Endothelial cell of umbilical vein (primary cell): ENCODE measurements at regions not wholly inside any gene's neighbourhood (a gene's known extent, or its start where the extent isn't known, plus 50 kb on each side); places are given as distances from the start of the nearest gene placed in this dataset.

Experiments used
- BruUV-seq: library from RNA; stranded (reverse); fragments of 400-500 nt; replicated peaks from 2 replicates; lab custom pipeline; 2021; lab: Mats Ljungman, UMichigan
- CTCF ChIA-PET: fragments of 300-600, 350-600 bp; sonication (Branson Sonifier 250); formaldehyde crosslinking; loops from one replicate; lab custom pipeline; 2021; ENCODE audit warnings: antibody characterized with exemption, inconsistent platforms; lab: Charles Lee
- POLR2A ChIA-PET: fragments of 300-600, 350-600 bp; sonication (Branson Sonifier 250); formaldehyde crosslinking; loops from one replicate; lab custom pipeline; 2021; ENCODE audit warnings: antibody characterized with exemption, inconsistent platforms; lab: Charles Lee
- DNase-seq: peaks from one replicate; pipeline ENCODE4 v3.0.0-alpha.2; 2011; ENCODE audit warnings: low read depth, low spot score
- FAIRE-seq: peaks from 2 replicates; lab custom pipeline; 2011; peaks lifted over from hg19 to GRCh38; lab: Jason Lieb, UNC
- H2AFZ ChIP-seq: 2 replicates; pipeline ENCODE4 v1.6.0; 2012; ENCODE audit warnings: low read depth, low read length, control low read depth, inconsistent platforms
- H3K27ac ChIP-seq: 2 replicates; pipeline ENCODE4 v1.5.1; 2011; ENCODE audit warnings: low read depth, mild to moderate bottlenecking, control low read depth, low read length, moderate library complexity; ENCODE audit not compliant: insufficient read depth
- H3K27me3 ChIP-seq, 2 experiments: 2 replicates each; pipeline versions ENCODE4 v1.6.0 to v1.6.1; 2011; ENCODE audit warnings: low read length in 2 of 2, mixed read lengths in 1 of 2; ENCODE audit not compliant: control insufficient read depth in 2 of 2, insufficient read depth in 2 of 2
- H3K36me3 ChIP-seq, 2 experiments: 2 replicates in 1 of 2; 3 replicates in 1 of 2; pipeline ENCODE4 v1.5.1; 2011; ENCODE audit warnings: low read length in 2 of 2, mild to moderate bottlenecking in 1 of 2, moderate library complexity in 1 of 2; ENCODE audit not compliant: control insufficient read depth in 2 of 2, insufficient read depth in 2 of 2; ENCODE audit errors: extremely low read depth in 1 of 2
- H3K4me1 ChIP-seq: 3 replicates; pipeline ENCODE4 v1.5.1; 2011; ENCODE audit warnings: mild to moderate bottlenecking, low read length; ENCODE audit not compliant: control insufficient read depth, insufficient read depth; ENCODE audit errors: extremely low read depth
- H3K4me2 ChIP-seq: 2 replicates; pipeline ENCODE4 v1.6.1; 2011; ENCODE audit warnings: low read length, control low read depth, mixed read lengths; ENCODE audit not compliant: insufficient read depth
- H3K4me3 ChIP-seq, 3 experiments: fragments of 200-600 bp in 1 of 3; sonication (generic), shearing (Covaris generic) in 1 of 3; replicated peaks in 1 of 3; 2 replicates each; pipeline ENCODE4 v1.5.1; 2011 to 2016; ENCODE audit warnings: control low read depth in 3 of 3, low read length in 3 of 3, mild to moderate bottlenecking in 2 of 3, inconsistent platforms in 1 of 3, low read depth in 1 of 3, moderate library complexity in 1 of 3; ENCODE audit not compliant: insufficient read depth in 1 of 3
- H3K79me2 ChIP-seq: 2 replicates; pipeline ENCODE4 v1.6.0; 2012; ENCODE audit warnings: low read length, inconsistent platforms; ENCODE audit not compliant: control insufficient read depth, insufficient read depth
- H3K9ac ChIP-seq: replicated peaks from 2 replicates; pipeline ENCODE3; 2011; ENCODE audit warnings: low read length, control low read depth; ENCODE audit not compliant: insufficient read depth; ENCODE audit errors: extremely low read depth
- H3K9me1 ChIP-seq: replicated peaks from 3 replicates; pipeline ENCODE4 v1.6.0; 2011; ENCODE audit warnings: mild to moderate bottlenecking, low read length; ENCODE audit not compliant: control insufficient read depth, insufficient read depth; ENCODE audit errors: extremely low read depth
- H3K9me3 ChIP-seq: replicated peaks from 2 replicates; pipeline ENCODE4 v1.5.1; 2012; ENCODE audit warnings: low read length, inconsistent platforms; ENCODE audit not compliant: control insufficient read depth, insufficient read depth
- H4K20me1 ChIP-seq: replicated peaks from 2 replicates; pipeline ENCODE3; 2011; ENCODE audit warnings: mild to moderate bottlenecking, low read length; ENCODE audit not compliant: control insufficient read depth, insufficient read depth; ENCODE audit errors: extremely low read depth
- EZH2 ChIP-seq: IDR thresholded peaks from 2 replicates; pipeline ENCODE4 v1.6.1; 2012; ENCODE audit warnings: borderline replicate concordance, low read depth, mild to moderate bottlenecking, moderate library complexity, low read length, inconsistent platforms; ENCODE audit not compliant: severe bottlenecking
- FOS ChIP-seq: IDR thresholded peaks from 2 replicates; pipeline ENCODE4 v1.6.1; 2011; ENCODE audit warnings: mild to moderate bottlenecking, low read length, moderate library complexity, borderline replicate concordance; ENCODE audit not compliant: insufficient read depth
- GATA2 ChIP-seq: IDR thresholded peaks from 2 replicates; pipeline ENCODE4 v1.7.0; 2011; ENCODE audit warnings: low read depth, mild to moderate bottlenecking, moderate library complexity, mixed read lengths, low read length; ENCODE audit not compliant: insufficient read length, insufficient read depth
- JUN ChIP-seq: IDR thresholded peaks from 2 replicates; pipeline ENCODE4 v1.6.1; 2011; ENCODE audit warnings: borderline replicate concordance, low read depth; ENCODE audit not compliant: insufficient read length, insufficient read depth
- MYC ChIP-seq: IDR thresholded peaks from one replicate; pipeline ENCODE4 v1.6.1; 2011; ENCODE audit warnings: mild to moderate bottlenecking, low read depth, low read length
- POLR2A ChIP-seq: IDR thresholded peaks from 2 replicates; pipeline ENCODE4 v1.6.1; 2012; ENCODE audit warnings: low read depth, mild to moderate bottlenecking, control low read depth, low read length
- POLR2AphosphoS5 ChIP-seq: IDR thresholded peaks from 2 replicates; pipeline ENCODE4 v1.6.1; 2012; ENCODE audit warnings: low read depth, mild to moderate bottlenecking, control low read depth, low read length, moderate library complexity; ENCODE audit not compliant: insufficient read depth
- dilution Hi-C: fragments of 300-500 bp; cut with MboI; formaldehyde crosslinking; loops from one replicate; pipeline ENCODE4 v1.15.0; 2019; ENCODE audit warnings: low sequenced_read_pairs; ENCODE audit not compliant: extremely low pct_ligation_motif_present
- intact Hi-C: fragments of 100-400 bp; cut with micrococcal nuclease; formaldehyde crosslinking; loops from one replicate; pipeline ENCODE4 v1.10.0; 2022
- TF ChIP-seq, protein P1 (sequence below), 2 donors: IDR thresholded peaks; 1 replicate in 1 of 2; 2 replicates in 1 of 2; pipeline ENCODE4 v1.5.1; 2011; ENCODE audit warnings: low read length in 2 of 2, mild to moderate bottlenecking in 2 of 2, moderate library complexity in 2 of 2, control low read depth in 1 of 2, inconsistent platforms in 1 of 2, low read depth in 1 of 2; ENCODE audit not compliant: insufficient read depth in 1 of 2; ENCODE audit errors: extremely low read depth in 1 of 2
- TF ChIP-seq, protein P2 (sequence below): IDR thresholded peaks from 2 replicates; pipeline ENCODE4 v1.6.1; 2011; ENCODE audit not compliant: insufficient read depth, insufficient read length

DNA sequence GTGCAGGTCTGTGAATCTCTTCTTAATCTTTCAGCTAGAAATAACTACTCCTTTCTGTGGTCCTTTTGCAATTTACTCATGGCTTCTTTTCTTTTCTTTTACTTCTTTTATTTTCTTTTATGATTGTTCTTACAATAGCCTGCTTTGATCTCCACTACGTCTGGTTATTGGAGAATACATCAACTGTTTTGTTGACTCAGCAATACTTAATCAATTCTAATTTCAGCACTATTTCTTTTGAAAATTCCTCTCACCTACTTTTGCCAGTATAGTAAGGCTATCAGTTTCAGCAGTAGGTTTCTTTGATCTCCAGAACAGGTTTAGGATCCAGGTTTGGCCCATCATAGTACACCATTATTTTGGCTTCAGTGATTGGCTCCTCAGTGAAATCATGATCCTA lies 111.8 kb upstream of the DPP10 start:
- Histone ChIP-seq H3K9ac (no peak overlapping the region), H3K4me1 (no peaks in the 10 kb centered on the region), H3K9me1 (no peaks in the 10 kb centered on the region), H3K27ac (no peak overlapping the region), H2AFZ (no peak overlapping the region), H4K20me1 (no peaks in the 10 kb centered on the region), H3K27me3 (no peaks in the 10 kb centered on the region), H3K4me2 (no peak overlapping the region), H3K79me2 (no peaks in the 10 kb centered on the region), H3K36me3 (no peaks in the 10 kb centered on the region), H3K9me3 (peaks cover 2% of the 10 kb centered on the region), H3K4me3 (no peak overlapping the region)
- intact Hi-C loops: no loop called here
- DNase-seq (no peak), FAIRE-seq (no peak)
- ChIA-PET POLR2A (no interaction called here), CTCF (no interaction called here)
- dilution Hi-C loops: no loop called here
- TF ChIP-seq, protein P1, sequence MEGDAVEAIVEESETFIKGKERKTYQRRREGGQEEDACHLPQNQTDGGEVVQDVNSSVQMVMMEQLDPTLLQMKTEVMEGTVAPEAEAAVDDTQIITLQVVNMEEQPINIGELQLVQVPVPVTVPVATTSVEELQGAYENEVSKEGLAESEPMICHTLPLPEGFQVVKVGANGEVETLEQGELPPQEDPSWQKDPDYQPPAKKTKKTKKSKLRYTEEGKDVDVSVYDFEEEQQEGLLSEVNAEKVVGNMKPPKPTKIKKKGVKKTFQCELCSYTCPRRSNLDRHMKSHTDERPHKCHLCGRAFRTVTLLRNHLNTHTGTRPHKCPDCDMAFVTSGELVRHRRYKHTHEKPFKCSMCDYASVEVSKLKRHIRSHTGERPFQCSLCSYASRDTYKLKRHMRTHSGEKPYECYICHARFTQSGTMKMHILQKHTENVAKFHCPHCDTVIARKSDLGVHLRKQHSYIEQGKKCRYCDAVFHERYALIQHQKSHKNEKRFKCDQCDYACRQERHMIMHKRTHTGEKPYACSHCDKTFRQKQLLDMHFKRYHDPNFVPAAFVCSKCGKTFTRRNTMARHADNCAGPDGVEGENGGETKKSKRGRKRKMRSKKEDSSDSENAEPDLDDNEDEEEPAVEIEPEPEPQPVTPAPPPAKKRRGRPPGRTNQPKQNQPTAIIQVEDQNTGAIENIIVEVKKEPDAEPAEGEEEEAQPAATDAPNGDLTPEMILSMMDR (IDR thresholded peaks at IDR 0.05; ENCODE audit: extremely low read depth in 1 of 2, insufficient read depth in 1 of 2, low read depth in 1 of 2, low read length in 2 of 2): no peak
- TF ChIP-seq FOS (no peak), EZH2 (no peak), POLR2AphosphoS5 (no peak), POLR2A (no peak)
- TF ChIP-seq, protein P2, sequence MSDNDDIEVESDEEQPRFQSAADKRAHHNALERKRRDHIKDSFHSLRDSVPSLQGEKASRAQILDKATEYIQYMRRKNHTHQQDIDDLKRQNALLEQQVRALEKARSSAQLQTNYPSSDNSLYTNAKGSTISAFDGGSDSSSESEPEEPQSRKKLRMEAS: no peak
- BruUV-seq: no TSS peak

DNA sequence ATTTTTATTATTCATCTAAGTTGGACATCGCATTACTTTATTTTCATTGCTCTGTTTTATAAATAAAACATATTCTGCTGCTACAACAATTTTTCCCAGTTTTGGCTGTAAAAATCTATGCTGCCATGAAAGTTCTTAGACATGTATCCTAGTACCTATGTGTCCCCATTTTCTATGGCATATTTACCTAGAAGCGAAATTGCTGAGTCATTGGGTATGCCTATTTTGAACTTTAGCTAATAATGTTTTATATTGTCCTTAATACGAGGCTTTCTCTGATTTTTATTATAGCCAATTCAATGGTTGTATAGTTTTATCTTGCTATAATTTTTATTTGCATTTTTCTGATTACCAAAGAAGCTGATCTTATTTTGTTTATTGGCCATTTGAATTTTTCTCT lies 110.5 kb upstream of the DPP10 start:
- H3K9me1 ChIP-seq: no peaks in the 10 kb centered on the region
- no TSS peak for BruUV-seq
- CTCF ChIA-PET: no interaction called here
- no peak overlapping the region for H2AFZ ChIP-seq
- POLR2A ChIA-PET: no interaction called here
- H3K79me2 ChIP-seq: no peaks in the 10 kb centered on the region
- H3K27ac ChIP-seq: no peak overlapping the region
- dilution Hi-C loops (no loop called here), intact Hi-C loops (no loop called here)
- no peaks in the 10 kb centered on the region for H3K4me1 ChIP-seq
- no peak for TF ChIP-seq POLR2A
- no peak for TF ChIP-seq GATA2
- TF ChIP-seq, protein P1 (IDR thresholded peaks at IDR 0.05; ENCODE audit: extremely low read depth in 1 of 2, insufficient read depth in 1 of 2, low read depth in 1 of 2, low read length in 2 of 2): no peak
- no peak for TF ChIP-seq EZH2
- no peak for TF ChIP-seq JUN
- TF ChIP-seq, protein P2: no peak
- TF ChIP-seq FOS: no peak
- no peak for TF ChIP-seq MYC
- TF ChIP-seq POLR2AphosphoS5: no peak
- no peaks in the 10 kb centered on the region for H3K27me3 ChIP-seq
- DNase-seq (no peak), FAIRE-seq (no peak)
- no peak overlapping the region for H3K4me2 ChIP-seq
- H3K9me3 ChIP-seq: no peaks in the 10 kb centered on the region
- no peaks in the 10 kb centered on the region for H4K20me1 ChIP-seq
- H3K4me3 ChIP-seq: no peak overlapping the region
- H3K36me3 ChIP-seq: no peaks in the 10 kb centered on the region
- no peak overlapping the region for H3K9ac ChIP-seq
